ENCODE measurements at regions not wholly inside any gene's neighbourhood (a gene's known extent, or its start where the extent isn't known, plus 50 kb on each side); places are given as distances from the start of the nearest gene placed in this dataset.

DNA sequence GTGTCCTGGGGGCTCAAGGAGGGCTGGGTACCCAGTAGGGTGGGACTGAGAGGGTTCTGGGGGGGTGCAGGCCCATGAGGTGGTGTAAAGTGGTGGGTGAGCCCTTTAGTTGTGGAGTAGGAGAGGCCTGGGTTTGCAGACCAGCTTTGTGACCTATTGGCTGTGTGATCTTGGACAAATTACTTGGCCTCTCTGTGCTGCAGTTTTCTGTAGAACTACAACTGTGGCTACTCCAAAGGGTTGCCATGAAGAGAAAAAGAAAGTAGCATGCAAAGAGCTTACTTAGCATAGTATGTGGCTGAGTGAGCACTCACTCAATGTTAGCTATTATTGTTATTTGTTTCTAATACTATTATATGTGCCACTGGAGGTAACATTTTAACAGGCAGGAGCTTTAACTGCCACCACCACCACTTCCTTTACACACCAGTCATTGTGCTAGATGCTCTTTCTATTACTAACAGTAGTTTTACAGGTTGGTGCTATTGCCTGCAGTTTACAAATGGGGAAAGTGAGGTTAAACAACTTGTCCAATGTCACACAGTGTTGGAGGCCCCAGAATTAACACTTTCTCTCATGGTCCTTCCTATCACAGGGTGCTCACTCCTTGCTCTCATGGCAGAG, 286.8 kb downstream of the DHX35 start:
- Histone ChIP-seq H3K4me2 (ENCODE audit: low read depth, low read length, poor library complexity, severe bottlenecking) (no peak overlapping the region), H3K27ac (ENCODE audit: low read depth, low read length) (no peak overlapping the region), H3K9ac (ENCODE audit: low read length) (no peak overlapping the region), H3K9me2 (replicated peaks; ENCODE audit: insufficient read depth, low read length) (no peaks in the 10 kb centered on the region), H3K36me3 (ENCODE audit: low read length) (no peaks in the 10 kb centered on the region), H3K4me3 (ENCODE audit: insufficient read depth, low read length, poor library complexity, severe bottlenecking) (no peak overlapping the region), H3F3A (ENCODE audit: insufficient read depth) (no peaks in the 10 kb centered on the region), H3K79me2 (ENCODE audit: insufficient read depth, low read length) (no peaks in the 10 kb centered on the region), H4K20me1 (ENCODE audit: low read depth, low read length) (no peaks in the 10 kb centered on the region), H2AFZ (ENCODE audit: low read depth, low read length, severe bottlenecking) (no peak overlapping the region), H3K27me3 (ENCODE audit: low read length) (no peaks in the 10 kb centered on the region), H3K9me3 (ENCODE audit: insufficient read depth, low read length) (no peaks in the 10 kb centered on the region)
- no peak for TF ChIP-seq EZH2phosphoT487 (conservative IDR thresholded peaks at IDR 0.05; ENCODE audit: low read length)
- TF ChIP-seq, protein P1, sequence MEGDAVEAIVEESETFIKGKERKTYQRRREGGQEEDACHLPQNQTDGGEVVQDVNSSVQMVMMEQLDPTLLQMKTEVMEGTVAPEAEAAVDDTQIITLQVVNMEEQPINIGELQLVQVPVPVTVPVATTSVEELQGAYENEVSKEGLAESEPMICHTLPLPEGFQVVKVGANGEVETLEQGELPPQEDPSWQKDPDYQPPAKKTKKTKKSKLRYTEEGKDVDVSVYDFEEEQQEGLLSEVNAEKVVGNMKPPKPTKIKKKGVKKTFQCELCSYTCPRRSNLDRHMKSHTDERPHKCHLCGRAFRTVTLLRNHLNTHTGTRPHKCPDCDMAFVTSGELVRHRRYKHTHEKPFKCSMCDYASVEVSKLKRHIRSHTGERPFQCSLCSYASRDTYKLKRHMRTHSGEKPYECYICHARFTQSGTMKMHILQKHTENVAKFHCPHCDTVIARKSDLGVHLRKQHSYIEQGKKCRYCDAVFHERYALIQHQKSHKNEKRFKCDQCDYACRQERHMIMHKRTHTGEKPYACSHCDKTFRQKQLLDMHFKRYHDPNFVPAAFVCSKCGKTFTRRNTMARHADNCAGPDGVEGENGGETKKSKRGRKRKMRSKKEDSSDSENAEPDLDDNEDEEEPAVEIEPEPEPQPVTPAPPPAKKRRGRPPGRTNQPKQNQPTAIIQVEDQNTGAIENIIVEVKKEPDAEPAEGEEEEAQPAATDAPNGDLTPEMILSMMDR (IDR thresholded peaks at IDR 0.05; ENCODE audit: insufficient read depth, low read length, poor library complexity, severe bottlenecking), result no peak

DNA sequence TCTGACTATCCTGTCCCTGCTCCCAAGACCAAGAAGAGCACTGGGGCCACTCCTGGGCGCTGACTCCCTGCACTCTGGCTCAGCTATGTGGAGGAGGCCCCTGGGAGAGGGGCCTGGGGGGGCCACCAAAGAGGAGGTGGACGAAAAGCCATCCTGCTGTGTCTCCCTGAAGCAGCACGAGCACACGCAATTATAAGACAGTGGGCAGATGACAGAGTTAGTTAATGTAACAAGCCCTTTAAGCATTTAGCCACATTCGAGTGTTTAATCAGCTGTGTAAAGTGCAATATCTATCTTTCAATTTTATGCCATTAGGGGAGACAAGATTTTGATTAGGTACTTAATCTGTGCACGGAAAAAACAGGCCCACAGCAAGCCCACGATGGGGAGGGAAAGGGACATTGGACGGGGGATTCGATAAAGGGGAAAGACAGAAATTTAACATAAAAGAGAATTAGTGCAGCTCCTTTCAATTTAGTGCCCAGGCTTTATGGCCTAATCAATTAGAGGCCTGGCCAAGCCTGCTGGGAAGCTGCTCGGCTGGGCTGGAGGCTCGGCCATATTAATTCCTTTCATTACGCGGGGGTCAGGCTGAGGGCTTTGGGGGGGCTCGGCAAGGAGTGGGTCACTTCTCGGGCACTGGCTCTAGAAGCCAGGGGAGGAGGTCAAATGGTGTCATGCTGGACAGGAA, 286.2 kb downstream of the DHX35 start:
- Histone ChIP-seq H3K27me3 (ENCODE audit: low read length) (no peaks in the 10 kb centered on the region), H3K4me3 (ENCODE audit: insufficient read depth, low read length, poor library complexity, severe bottlenecking) (no peak overlapping the region), H3K36me3 (ENCODE audit: low read length) (no peaks in the 10 kb centered on the region), H3K9me2 (replicated peaks; ENCODE audit: insufficient read depth, low read length) (no peaks in the 10 kb centered on the region), H3F3A (ENCODE audit: insufficient read depth) (no peaks in the 10 kb centered on the region), H2AFZ (ENCODE audit: low read depth, low read length, severe bottlenecking) (no peak overlapping the region), H3K9ac (ENCODE audit: low read length) (no peak overlapping the region), H3K9me3 (ENCODE audit: insufficient read depth, low read length) (no peaks in the 10 kb centered on the region), H4K20me1 (ENCODE audit: low read depth, low read length) (no peaks in the 10 kb centered on the region), H3K79me2 (ENCODE audit: insufficient read depth, low read length) (no peaks in the 10 kb centered on the region), H3K27ac (ENCODE audit: low read depth, low read length) (no peak overlapping the region), H3K4me2 (ENCODE audit: low read depth, low read length, poor library complexity, severe bottlenecking) (no peak overlapping the region)
- TF ChIP-seq, protein P1 (IDR thresholded peaks at IDR 0.05; ENCODE audit: insufficient read depth, low read length, poor library complexity, severe bottlenecking), result no peak
- no peak for TF ChIP-seq EZH2phosphoT487 (conservative IDR thresholded peaks at IDR 0.05; ENCODE audit: low read length)

DNA sequence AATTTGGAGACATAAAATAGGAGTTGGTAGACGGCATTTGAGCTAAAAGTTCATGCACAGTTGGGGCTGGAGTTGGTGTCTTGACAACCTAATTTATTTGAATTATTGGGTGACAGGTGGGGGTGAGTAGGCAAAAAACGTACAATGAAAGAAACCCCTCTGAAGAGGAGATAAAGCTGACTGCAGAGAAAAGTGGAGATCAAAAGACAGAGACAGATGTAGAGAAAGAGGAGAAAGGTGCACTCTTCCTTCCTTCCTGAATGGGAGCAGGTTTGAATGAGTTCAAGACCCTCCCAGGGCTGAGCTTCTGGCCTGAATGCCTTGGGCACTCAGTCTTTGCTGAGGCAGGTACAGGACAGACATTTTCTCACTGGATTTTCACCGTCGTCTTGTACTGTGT, 284.3 kb downstream of the DHX35 start:
- H3K79me2 ChIP-seq (ENCODE audit: insufficient read depth, low read length), result no peaks in the 10 kb centered on the region

More for the DNA sequence above, 284.3 kb downstream of the DHX35 start:
- no peaks in the 10 kb centered on the region for H4K20me1 ChIP-seq (ENCODE audit: low read depth, low read length)
- no peak overlapping the region for H3K9ac ChIP-seq (ENCODE audit: low read length)
- no peaks in the 10 kb centered on the region for H3K27me3 ChIP-seq (ENCODE audit: low read length)
- TF ChIP-seq, protein P1 (IDR thresholded peaks at IDR 0.05; ENCODE audit: insufficient read depth, low read length, poor library complexity, severe bottlenecking), result no peak
- no peak for TF ChIP-seq EZH2phosphoT487 (conservative IDR thresholded peaks at IDR 0.05; ENCODE audit: low read length)
- H3K9me2 ChIP-seq (replicated peaks; ENCODE audit: insufficient read depth, low read length), result no peaks in the 10 kb centered on the region
- H3K9me3 ChIP-seq (ENCODE audit: insufficient read depth, low read length), result peaks cover 5% of the 10 kb centered on the region; the same call in 1 of the 2 replicates
- H2AFZ ChIP-seq (ENCODE audit: low read depth, low read length, severe bottlenecking), result no peak overlapping the region
- H3K36me3 ChIP-seq (ENCODE audit: low read length), result no peaks in the 10 kb centered on the region
- H3F3A ChIP-seq (ENCODE audit: insufficient read depth), result no peaks in the 10 kb centered on the region
- H3K4me3 ChIP-seq (ENCODE audit: insufficient read depth, low read length, poor library complexity, severe bottlenecking), result no peak overlapping the region
- no peak overlapping the region for H3K27ac ChIP-seq (ENCODE audit: low read depth, low read length)
- no peak overlapping the region for H3K4me2 ChIP-seq (ENCODE audit: low read depth, low read length, poor library complexity, severe bottlenecking)

All from SU-DHL-6 (cell line).